Spinal cord (tissue), 9 donors: ENCODE measurements at regions not wholly inside any gene's neighbourhood (a gene's known extent, or its start where the extent isn't known, plus 50 kb on each side); places are given as distances from the start of the nearest gene placed in this dataset.
A peak's percentile ranks its signal among the peaks of the same experiment; 100 is the strongest.

Experiments
- DNase-seq, 6 donors: peaks; one replicate each; pipeline versions ENCODE4 v3.0.0 to v3.0.0-alpha.2; 2013 to 2015; ENCODE audit warnings: low spot score in 6 of 6, low read depth in 4 of 6
- H3K27ac ChIP-seq: one replicate; pipeline ENCODE4 v1.5.1; 2013; ENCODE audit warnings: low read depth, low read length, control low read depth
- H3K27me3 ChIP-seq: one replicate; pipeline ENCODE4 v1.6.1; 2013; ENCODE audit warnings: low read length; ENCODE audit not compliant: control insufficient read depth, insufficient read depth
- H3K36me3 ChIP-seq: one replicate; pipeline ENCODE4 v1.6.1; 2013; ENCODE audit warnings: low read length; ENCODE audit not compliant: control insufficient read depth, insufficient read depth
- H3K4me1 ChIP-seq: one replicate; pipeline ENCODE4 v1.6.1; 2013; ENCODE audit warnings: low read length; ENCODE audit not compliant: control insufficient read depth, insufficient read depth
- H3K4me3 ChIP-seq: one replicate; pipeline ENCODE4 v1.5.1; 2013; ENCODE audit warnings: low read depth, low read length, control low read depth
- H3K9me3 ChIP-seq: one replicate; pipeline ENCODE4 v1.6.1; 2013; ENCODE audit warnings: low read length; ENCODE audit not compliant: control insufficient read depth, insufficient read depth
- WGBS: methylation state at CpG from one replicate; pipeline ENCODE4 v1.1.5; 2013; ENCODE audit warnings: missing lambda C conversion rate; ENCODE audit not compliant: insufficient coverage; 5-methylcytosine and 5-hydroxymethylcytosine counted together
- donor health status: healthy.

- H3K4me3 ChIP-seq = no peak overlapping the region
- no peak for DNase-seq
- no peaks in the 10 kb centered on the region for H3K27me3 ChIP-seq
- 73% methylated on average over 13 of the region's 13 CpGs for WGBS
- H3K9me3 ChIP-seq = no peaks in the 10 kb centered on the region
- no peak overlapping the region for H3K27ac ChIP-seq
- peaks cover 61% of the 10 kb centered on the region for H3K4me1 ChIP-seq
- H3K36me3 ChIP-seq = no peaks in the 10 kb centered on the region
These were observed 55.9 kb upstream of the RNU6ATAC start for GRCh38 chr9:134220311-134220710.

- H3K27ac ChIP-seq = no peak overlapping the region
- no peak for DNase-seq
- WGBS = 89% methylated on average over 16 of the region's 23 CpGs
These were observed 57.1 kb upstream of the RNU6ATAC start for GRCh38 chr9:134221273-134222017.

GRCh38 chr9:134222018-134222573 lies 57.7 kb upstream of the RNU6ATAC start:
- Histone ChIP-seq H3K4me3 (no peak overlapping the region), H3K4me1 (peaks cover 56% of the 10 kb centered on the region), H3K36me3 (no peaks in the 10 kb centered on the region), H3K27ac (no peak overlapping the region), H3K9me3 (no peaks in the 10 kb centered on the region), H3K27me3 (no peaks in the 10 kb centered on the region)
- no peak for DNase-seq
- 80% methylated on average over 7 of the region's 12 CpGs for WGBS

More at GRCh38 chr9:134221273-134222017, 57.1 kb upstream of the RNU6ATAC start:
- H3K4me3 ChIP-seq = no peak overlapping the region
- no peaks in the 10 kb centered on the region for H3K9me3 ChIP-seq
- no peaks in the 10 kb centered on the region for H3K36me3 ChIP-seq
- H3K27me3 ChIP-seq = no peaks in the 10 kb centered on the region
- peaks cover 58% of the 10 kb centered on the region for H3K4me1 ChIP-seq

- DNase-seq = no peak
- no peak overlapping the region for H3K4me3 ChIP-seq
- 82% methylated on average over 9 of the region's 11 CpGs for WGBS
These were observed 58.7 kb upstream of the RNU6ATAC start for GRCh38 chr9:134223091-134223490.

GRCh38 chr9:134223591-134224122 lies 59.3 kb upstream of the RNU6ATAC start:
- H3K9me3 ChIP-seq = no peaks in the 10 kb centered on the region
- peaks cover 67% of the 10 kb centered on the region for H3K4me1 ChIP-seq
- WGBS = 70% methylated on average over 12 of the region's 15 CpGs
- H3K36me3 ChIP-seq = no peaks in the 10 kb centered on the region
- no peak overlapping the region for H3K27ac ChIP-seq
- no peak for DNase-seq
- no peak overlapping the region for H3K4me3 ChIP-seq
- H3K27me3 ChIP-seq = no peaks in the 10 kb centered on the region

More at GRCh38 chr9:134223091-134223490, 58.7 kb upstream of the RNU6ATAC start:
- no peaks in the 10 kb centered on the region for H3K36me3 ChIP-seq
- H3K27me3 ChIP-seq = no peaks in the 10 kb centered on the region
- no peak overlapping the region for H3K27ac ChIP-seq
- no peaks in the 10 kb centered on the region for H3K9me3 ChIP-seq
- peaks cover 61% of the 10 kb centered on the region for H3K4me1 ChIP-seq

- no peak overlapping the region for H3K27ac ChIP-seq
- 67% methylated on average over 4 of the region's 9 CpGs for WGBS
- H3K27me3 ChIP-seq = no peaks in the 10 kb centered on the region
- peaks cover 69% of the 10 kb centered on the region for H3K4me1 ChIP-seq
- no peaks in the 10 kb centered on the region for H3K9me3 ChIP-seq
- DNase-seq = peak in 1 of 6 donors; percentile 85
- H3K4me3 ChIP-seq = no peak overlapping the region
- no peaks in the 10 kb centered on the region for H3K36me3 ChIP-seq
These were observed 59.8 kb upstream of the RNU6ATAC start for GRCh38 chr9:134224127-134224526.

- Histone ChIP-seq H3K27ac (no peak overlapping the region), H3K27me3 (no peaks in the 10 kb centered on the region), H3K36me3 (no peaks in the 10 kb centered on the region), H3K4me1 (peaks cover 69% of the 10 kb centered on the region), H3K4me3 (no peak overlapping the region), H3K9me3 (no peaks in the 10 kb centered on the region)
- WGBS = 85% methylated on average over 8 of the region's 9 CpGs
- no peak for DNase-seq
These were observed 60.3 kb upstream of the RNU6ATAC start for GRCh38 chr9:134224567-134225093.

- no peaks in the 10 kb centered on the region for H3K36me3 ChIP-seq
- peaks cover 68% of the 10 kb centered on the region for H3K4me1 ChIP-seq
- no peaks in the 10 kb centered on the region for H3K27me3 ChIP-seq
- H3K9me3 ChIP-seq = no peaks in the 10 kb centered on the region
- WGBS = 53% methylated on average over 5 of the region's 8 CpGs
- no peak overlapping the region for H3K4me3 ChIP-seq
- DNase-seq = no peak
- H3K27ac ChIP-seq = no peak overlapping the region
These were observed 60.8 kb upstream of the RNU6ATAC start for GRCh38 chr9:134225186-134225585.

- Histone ChIP-seq H3K36me3 (no peaks in the 10 kb centered on the region), H3K27ac (no peak overlapping the region), H3K4me3 (no peak overlapping the region), H3K9me3 (no peaks in the 10 kb centered on the region), H3K27me3 (no peaks in the 10 kb centered on the region), H3K4me1 (peaks cover 69% of the 10 kb centered on the region)
- DNase-seq = no peak
- 97% methylated on average over 7 of the region's 7 CpGs for WGBS
These were observed 61.5 kb upstream of the RNU6ATAC start for GRCh38 chr9:134225816-134226215.
